Right ventricle myocardium superior (tissue), 1 donor: ENCODE measurements at regions not wholly inside any gene's neighbourhood (a gene's known extent, or its start where the extent isn't known, plus 50 kb on each side); places are given as distances from the start of the nearest gene placed in this dataset.

Source experiments
- ATAC-seq: fragments of 200-7000 bp; cut with Tn5 transposase; one replicate; pipeline ENCODE4 v1.9.1; 2020; ENCODE audit warnings: mild to moderate bottlenecking; ENCODE audit not compliant: poor library complexity
- DNase-seq: peaks from one replicate; pipeline ENCODE4 v3.0.0-alpha.2; 2020
- intact Hi-C: fragments of 100-400 bp; cut with DNase I; formaldehyde crosslinking; loops from one replicate; pipeline ENCODE4 v1.11.2; 2022
- donor health status: DM: no; HTN: yes; CAD: no; lungs with severe emphysema.

DNA sequence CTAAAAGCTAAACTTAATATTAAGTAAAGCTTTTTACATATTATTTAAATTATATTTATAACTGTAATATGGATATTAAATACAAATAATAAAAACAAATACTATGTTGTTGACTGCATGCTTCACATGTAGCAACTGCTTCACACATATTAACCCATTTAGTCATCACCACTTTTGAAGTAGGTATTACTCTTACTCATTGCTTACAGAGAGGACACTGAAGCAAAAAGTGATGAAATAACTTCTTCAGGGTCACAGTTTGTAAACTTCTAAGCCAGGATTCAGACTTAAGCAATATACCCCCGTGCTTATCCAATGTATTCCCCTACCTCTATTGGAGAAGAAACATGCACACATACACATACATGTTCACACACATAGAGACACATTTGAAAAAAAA is 166.6 kb downstream of the DKK2 start:
- no peak for ATAC-seq
- DNase-seq, result no peak
- intact Hi-C loops, result no loop called here

DNA sequence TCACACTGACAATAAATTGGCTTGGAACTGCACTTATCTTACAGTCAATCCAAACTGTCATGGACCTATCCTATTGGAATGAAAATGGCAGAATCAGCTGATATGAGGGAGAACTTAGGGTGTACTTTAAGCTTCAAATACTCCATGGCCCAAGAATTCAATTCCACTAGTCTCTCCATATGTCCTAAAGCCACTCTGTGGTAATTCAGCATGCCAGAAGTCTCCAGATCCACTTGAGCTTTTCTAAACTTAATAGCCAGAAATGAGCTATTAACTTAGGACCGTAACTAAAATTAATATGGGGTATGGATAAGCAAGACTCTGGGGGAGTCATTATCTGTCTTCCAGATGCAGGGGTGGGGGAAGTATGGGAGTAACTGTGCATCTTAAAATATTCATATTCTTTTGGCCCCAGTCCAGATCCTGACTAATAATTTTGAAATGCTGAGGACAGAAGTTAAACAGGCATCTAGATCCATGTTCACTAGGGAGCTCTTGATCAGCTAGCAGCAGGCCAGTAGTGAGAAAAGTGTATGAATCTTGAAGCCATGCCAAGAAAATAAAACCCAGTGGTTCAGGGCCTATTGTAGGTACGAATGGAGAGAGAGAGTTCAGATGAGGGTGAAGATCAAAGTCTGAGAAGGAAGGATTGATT is 167.6 kb downstream of the DKK2 start:
- intact Hi-C loops, result no loop called here
- ATAC-seq, result no peak
- no peak for DNase-seq

DNA sequence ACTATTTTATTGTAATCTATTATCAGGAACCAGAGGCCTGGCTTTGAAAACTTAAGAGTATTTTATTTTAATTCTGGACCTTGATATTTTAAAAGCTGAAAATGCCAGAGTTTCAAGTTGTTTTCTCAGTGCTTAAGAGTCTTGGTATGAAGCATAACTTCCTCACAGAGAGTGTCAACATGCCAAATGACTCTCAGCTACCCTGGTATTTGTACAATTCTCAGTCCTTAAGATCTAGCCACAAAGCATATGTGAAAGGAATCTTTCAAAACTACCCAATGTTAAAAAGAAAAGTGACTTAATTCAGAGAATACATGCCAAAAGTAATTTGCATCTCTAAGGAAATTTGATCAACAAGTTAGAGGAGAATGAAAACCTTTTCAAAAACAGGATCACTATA is 171.9 kb downstream of the DKK2 start:
- intact Hi-C loops, result no loop called here
- no peak for DNase-seq
- ATAC-seq, result no peak

DNA sequence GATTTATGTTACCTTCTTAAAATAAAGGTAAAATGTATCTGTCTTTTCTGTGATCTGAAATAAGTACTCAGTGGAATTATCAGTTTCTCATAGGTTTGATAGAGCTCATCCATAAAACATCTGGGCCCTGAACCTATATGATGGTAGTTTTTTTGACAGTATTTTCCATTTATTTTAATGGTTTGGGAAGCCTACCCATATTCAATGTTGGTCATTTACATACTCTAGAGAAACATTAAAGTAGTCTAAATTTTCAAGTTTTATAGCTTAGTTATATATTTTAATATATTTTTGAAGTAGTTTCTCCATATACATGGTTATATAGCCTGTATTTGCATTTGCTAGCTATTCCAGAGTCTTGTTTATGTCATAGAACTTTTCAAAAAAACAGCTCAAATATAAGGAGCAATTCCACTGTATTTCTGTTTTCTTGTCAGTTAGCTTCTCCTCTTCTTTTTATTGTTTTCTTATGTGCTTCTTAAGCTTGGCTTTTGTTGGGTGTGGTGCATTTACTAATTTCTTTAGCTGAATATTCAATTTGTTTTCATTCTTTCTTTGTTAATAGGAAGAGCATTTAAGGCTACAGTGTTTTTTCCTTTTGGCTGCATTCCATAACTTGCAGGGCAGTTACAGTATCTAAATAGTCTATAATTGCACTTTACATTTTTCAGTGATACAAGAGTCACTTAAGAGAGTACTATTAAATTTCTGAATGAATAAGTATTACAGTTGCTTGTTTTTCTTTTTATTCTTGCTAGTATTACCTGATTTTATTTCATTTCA is 181.4 kb downstream of the DKK2 start:
- DNase-seq (no peak), ATAC-seq (no peak)
- intact Hi-C loops, result no loop called here

DNA sequence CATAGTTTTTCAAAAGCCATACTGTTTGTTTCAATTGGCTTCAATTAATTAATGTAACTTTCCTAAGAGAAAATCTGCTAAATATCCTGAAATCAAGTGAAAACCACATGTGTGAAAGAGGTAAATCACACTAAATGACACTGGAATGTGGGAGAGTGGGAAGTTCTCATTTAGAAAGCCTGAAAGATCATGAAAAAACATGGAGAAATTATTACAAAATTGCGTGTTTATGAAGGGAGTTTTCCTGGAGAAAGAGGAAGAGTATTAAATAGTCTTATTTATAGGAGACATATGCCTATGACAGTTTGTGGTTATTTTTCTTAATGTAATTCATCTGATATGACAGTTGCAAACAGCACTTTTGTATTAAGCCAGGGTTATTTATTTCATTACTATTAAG is 183.7 kb downstream of the DKK2 start:
- intact Hi-C loops, result no loop called here
- no peak for ATAC-seq

DNA sequence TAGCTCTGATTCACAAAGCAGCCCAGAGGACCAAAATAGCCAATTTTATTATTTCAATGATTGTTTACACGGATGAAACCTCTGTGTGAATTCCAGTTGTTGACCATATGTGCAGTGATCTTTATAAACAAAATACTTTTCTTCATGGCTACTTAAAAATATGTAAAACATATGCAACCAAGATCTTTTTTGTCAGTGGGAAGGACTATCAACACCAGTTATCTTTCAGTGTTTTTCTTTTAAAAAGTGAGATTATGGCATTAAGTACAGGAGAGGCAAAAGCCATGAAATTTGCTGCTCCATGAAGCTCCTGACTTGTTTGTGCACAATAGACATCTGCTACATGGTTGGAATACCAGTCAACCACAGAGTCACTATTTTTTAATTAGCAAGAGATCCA is 184.4 kb downstream of the DKK2 start:
- ATAC-seq, result no peak
- intact Hi-C loops, result no loop called here
- no peak for DNase-seq

More for the DNA sequence above, 183.7 kb downstream of the DKK2 start:
- no peak for DNase-seq

DNA sequence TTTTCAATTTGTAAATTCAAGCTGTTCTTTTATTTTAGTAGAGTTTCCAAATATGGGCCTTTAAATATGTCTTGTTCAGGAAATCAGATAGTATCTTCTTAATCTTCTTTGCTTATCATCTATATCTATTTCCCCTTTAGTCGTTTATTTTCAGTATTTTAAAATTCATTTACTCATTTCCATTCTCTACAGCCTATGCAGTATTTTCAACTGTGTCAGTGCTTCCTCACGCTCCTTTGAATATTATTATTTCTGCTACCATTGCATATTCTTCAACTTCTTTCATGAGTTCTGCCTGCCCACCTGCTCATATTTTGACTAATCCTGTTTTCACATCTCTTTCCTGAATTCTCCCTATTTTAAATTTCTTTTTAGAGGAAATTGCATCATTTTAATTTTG is 185.4 kb downstream of the DKK2 start:
- ATAC-seq, result no peak
- intact Hi-C loops, result no loop called here
- DNase-seq, result no peak

DNA sequence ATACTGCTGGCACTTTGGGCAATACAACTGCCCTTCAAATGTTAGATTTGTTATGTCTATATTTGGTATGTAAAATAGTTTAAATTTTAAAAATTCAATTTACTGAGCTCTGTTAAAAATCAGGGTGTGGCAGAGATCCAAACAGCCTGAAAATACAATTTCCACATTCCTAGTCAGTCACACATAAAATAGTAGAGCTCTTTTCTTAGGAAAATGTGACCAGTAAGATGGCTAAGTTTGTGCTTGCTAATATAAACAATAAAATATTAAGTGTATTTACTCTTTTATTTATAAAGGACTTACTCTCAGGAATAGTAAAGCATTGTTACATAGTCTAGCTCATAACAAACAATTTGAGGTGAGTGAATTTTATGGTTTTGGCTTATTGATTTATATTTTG is 200.2 kb downstream of the DKK2 start:
- ATAC-seq (no peak), DNase-seq (no peak)
- intact Hi-C loops, result no loop called here

DNA sequence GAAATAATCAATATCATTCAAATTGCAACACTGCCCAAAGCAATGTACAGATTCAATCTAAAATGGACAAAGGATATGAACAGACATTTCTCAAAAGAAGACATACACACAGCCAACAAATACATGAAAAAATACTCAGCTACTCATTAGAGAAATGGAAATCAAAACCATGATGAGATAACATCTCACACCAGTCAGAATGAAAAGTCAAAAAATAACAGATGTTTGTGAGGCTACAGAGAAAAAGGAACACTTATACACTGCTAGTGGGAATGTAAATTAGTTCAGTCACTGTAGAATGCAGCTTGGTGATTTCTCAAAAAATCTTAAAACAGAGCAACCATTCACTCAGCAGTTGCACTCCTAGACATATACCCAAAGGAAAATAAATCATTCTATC is 205.2 kb downstream of the DKK2 start:
- DNase-seq (no peak), ATAC-seq (no peak)
- intact Hi-C loops, result no loop called here

DNA sequence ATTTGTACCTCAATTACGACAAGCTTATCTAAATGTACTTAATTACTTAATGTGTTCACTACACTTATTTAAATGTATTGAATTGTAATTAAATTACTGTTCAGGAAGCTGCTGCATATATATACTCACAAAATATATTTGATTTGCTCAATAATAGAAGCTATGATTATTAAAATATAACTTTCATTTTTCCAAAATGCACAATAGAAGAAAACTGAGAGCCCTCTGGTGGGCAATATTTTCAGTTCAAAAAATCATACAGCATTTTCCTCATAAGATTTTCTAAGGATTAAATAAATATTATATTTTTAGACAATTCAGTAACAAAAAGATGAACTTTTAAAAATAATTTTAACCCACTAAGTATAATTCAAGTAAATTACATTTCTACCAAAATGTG is 217.3 kb downstream of the DKK2 start:
- no peak for ATAC-seq
- DNase-seq, result no peak
- intact Hi-C loops, result no loop called here

DNA sequence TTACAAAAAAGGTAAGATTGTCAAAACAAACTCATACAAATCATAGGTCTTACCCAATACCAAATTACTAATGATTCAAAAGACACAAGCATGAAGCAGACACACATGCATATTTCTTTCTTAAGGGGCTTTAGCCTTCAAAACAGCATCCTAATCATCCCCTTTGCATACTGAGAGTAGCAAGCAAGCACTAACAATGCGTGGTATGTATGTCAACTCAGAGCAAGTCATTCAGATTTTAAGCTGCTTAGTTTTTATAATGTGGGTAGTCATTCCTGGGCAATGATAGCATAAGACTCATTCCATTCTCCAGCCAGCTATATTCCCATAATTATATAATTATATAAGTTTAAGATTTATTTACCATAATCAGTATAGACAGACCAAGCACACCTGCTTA is 219.6 kb downstream of the DKK2 start:
- intact Hi-C loops, result no loop called here
- ATAC-seq, result no peak

DNA sequence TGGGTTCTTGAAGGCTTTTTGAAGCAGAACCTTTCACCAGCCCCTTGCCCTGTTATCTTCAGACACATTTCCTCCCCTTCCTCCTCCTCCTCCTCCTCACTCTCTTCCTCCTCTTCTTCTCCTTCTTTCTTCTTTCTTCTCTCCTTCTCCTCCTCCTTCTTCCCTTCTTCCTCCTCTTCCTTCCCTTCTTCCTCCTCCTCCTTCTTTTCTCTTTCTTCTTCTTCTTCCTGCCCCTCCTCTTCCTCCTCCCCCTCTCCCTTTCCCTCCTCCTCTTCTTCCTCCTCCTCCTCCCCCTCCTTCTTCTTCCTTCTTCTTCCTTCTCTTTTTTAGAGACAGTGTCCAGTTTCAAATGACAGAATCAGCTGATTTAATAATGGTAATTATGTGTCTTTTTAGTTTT is 226.0 kb downstream of the DKK2 start:
- ATAC-seq (no peak), DNase-seq (no peak)
- intact Hi-C loops, result no loop called here

More for the DNA sequence above, 219.6 kb downstream of the DKK2 start:
- no peak for DNase-seq

DNA sequence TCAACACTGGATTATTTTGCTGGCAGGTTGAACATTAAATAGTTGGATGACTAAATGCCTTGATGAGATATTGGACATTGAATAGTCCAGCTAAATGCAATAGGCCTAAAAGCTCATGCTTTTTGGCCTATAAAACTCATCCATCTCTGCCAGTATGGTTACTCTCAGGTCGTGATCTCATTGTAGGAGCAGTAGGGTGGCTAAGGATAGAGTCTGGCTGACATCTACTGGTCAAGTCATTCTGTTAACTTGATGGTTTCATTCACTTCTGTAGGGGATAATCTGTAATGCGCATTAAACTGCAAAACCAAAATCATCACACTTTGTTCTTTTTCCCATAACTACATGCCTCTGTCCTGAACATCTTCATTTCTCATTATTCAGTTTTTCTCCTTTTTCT is 227.0 kb downstream of the DKK2 start:
- ATAC-seq (no peak), DNase-seq (no peak)
- intact Hi-C loops, result no loop called here

DNA sequence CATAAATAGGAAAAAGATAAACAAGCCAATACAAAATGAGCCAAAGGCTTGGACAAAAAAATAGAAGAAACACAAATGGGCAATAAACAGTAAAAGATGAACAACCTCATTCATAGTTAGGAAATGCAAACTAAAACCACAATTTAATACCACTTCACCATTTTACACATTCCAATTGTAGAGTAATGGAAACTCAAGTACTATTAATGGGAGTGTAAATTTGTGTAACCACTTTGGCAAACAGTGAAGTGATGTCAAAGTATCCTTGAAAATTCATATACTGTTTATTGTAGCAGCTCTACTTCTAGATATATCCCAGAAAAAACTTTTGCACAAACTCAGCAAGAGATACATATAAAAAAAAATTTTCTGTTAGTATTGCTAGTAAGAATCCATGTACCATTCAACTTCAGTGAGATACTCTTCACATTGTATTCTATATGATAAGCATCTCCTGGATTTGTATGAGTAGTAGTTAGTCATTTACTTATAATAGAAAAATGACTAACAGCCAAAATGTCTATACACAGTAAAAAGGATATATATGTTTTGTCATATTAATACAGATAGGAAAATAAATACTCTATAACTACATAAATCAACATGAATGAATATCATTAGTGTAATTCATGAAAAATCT is 229.8 kb downstream of the DKK2 start:
- no peak for ATAC-seq
- intact Hi-C loops, result no loop called here

DNA sequence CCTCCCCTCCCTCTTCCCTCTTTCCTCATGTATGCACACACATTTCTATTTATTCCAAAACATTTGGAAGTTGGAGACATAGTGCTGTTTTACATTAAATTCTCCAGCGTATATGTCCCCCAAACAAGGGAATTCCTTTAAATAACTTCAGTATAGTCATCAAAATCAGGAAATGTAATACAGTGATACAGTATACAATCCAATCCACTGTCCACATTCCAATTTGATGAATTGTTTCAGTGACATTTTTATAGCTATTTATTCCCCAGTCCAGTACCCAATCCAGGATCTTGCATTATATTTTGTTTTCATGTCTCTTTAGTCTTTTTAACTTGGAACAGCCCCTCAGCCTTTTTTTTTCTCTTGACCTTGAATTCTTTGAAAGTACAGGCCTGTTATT is 233.0 kb downstream of the DKK2 start:
- no peak for ATAC-seq
- intact Hi-C loops, result no loop called here
- no peak for DNase-seq

More for the DNA sequence above, 229.8 kb downstream of the DKK2 start:
- DNase-seq, result no peak

DNA sequence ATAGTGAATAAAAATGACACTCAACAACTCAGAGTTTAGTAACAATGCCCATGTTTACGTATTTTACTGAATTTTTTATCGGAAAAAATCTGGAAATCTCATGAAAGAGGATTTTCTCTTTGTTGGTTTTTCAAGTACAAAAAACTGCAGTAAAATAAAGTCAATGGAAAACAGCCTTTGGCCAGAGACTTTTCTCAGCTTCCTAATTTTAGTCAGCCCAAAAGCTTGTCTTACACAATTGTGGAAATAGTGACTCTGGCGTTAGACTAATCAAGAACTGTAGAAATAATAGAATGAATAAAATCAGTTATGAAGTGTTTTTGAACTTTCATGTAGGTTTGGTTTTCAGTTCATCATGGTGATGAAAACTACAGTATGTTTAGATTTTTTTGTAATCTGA is 234.7 kb downstream of the DKK2 start:
- DNase-seq, result no peak
- intact Hi-C loops, result no loop called here

DNA sequence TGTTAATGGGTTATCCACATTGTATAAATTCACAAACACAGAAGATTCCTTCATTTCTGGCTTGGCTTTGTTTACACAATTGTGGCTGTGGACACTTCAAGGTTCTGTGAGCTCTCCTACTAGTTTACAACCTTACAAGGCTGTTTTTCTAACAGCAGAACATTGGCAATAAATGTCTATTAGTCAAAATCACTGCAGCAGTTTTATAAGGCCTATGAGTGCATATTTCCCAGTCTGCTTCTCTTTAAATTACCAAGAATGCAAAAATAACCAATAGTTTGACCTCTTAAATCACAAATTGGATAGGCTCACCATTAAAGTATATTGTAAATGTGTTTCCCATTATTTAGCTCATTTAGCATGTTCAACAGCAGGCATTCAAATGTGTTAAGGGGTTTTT is 239.2 kb downstream of the DKK2 start:
- ATAC-seq, result no peak
- intact Hi-C loops, result no loop called here
- no peak for DNase-seq

More for the DNA sequence above, 234.7 kb downstream of the DKK2 start:
- no peak for ATAC-seq

DNA sequence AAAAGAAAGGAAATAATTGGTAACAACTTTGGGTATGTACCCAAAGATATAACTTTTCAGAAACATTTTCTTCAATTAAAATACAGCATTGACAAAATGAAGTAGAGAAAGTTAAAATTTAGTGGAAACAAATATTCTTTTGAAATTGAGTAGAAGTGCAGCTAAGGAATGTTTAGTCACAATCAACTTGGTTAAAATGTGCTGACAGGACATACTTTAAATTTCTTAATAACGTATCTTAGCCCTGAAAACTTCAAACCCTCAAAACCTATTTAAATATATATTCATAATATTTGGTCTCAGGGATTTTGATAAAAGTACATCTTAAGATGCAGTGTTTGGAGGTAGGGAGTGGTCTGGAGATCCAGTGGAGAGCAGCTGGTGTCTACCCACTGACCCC is 240.8 kb downstream of the DKK2 start:
- intact Hi-C loops, result no loop called here
- no peak for ATAC-seq
- DNase-seq, result no peak

DNA sequence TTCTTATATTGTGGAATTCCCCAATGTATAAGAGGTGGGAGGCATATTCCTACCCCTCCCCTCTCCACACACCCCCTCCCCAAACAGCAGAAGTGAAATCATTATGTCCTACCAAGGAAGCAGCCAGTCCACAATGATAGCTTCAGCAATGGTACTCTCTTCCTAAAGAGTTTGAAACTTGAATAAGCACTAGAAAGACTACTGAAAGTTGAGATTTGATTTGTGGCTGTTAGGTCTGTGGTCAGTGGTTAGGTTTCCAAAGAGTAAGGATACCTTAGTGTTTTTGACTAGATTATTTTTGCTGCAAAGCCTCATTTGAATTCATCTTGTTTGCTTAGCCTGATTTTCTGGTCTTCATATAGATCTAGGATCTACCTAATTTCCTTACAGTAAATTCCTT is 242.2 kb downstream of the DKK2 start:
- DNase-seq (no peak), ATAC-seq (no peak)
- intact Hi-C loops, result no loop called here

DNA sequence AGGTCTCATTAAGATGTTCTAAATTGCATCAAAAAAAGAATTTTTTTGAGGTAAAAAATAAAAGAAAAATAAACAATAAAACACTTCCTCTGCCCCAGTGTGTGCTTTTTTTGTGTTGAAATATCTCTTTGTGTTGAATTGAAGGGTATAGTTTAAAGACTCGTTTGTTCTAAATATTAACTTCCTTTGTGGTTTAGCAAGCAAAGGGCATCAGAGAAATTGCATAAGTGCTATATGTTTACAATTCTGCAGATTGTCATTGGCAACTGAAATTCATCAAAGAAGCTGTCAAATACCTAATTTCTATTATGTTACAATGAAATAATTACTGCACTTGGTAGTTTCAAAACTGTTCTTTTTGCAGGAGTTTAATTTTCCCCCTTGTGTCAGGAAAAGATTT is 260.5 kb downstream of the DKK2 start:
- intact Hi-C loops, result no loop called here
- DNase-seq, result no peak
- no peak for ATAC-seq
